ENCODE measurements at regions not wholly inside any gene's neighbourhood (a gene's known extent, or its start where the extent isn't known, plus 50 kb on each side); places are given as distances from the start of the nearest gene placed in this dataset.

GRCh38 chr15:29440541-29440940 is 170.9 kb upstream of the NSMCE3 start:
- no peaks in the 10 kb centered on the region for H4K20me1 ChIP-seq (ENCODE audit: insufficient read depth, low read length)
- BruUV-seq (replicated peaks): no TSS peak
- no peak overlapping the region for H3K4me2 ChIP-seq (ENCODE audit: low read depth, low read length)
- no peaks in the 10 kb centered on the region for H3K79me1 ChIP-seq (ENCODE audit: low read depth in 1 of 2, low read length in 2 of 2)
- H3K27me3 ChIP-seq (ENCODE audit: control insufficient read depth, insufficient read depth, low read length): no peaks in the 10 kb centered on the region
- POLR2A ChIA-PET (ENCODE audit: unreplicated experiment): no interaction called here
- H3K4ac ChIP-seq (ENCODE audit: low read depth, low read length): no peak overlapping the region
- H2AK9ac ChIP-seq (replicated peaks; ENCODE audit: low read depth, low read length, poor library complexity): no peak overlapping the region
- in situ Hi-C loops (cut with MboI; ENCODE audit: low sequenced_read_pairs) (no loop called here), intact Hi-C loops (cut with micrococcal nuclease) (no loop called here), dilution Hi-C loops (cut with HindIII; ENCODE audit: low sequenced_read_pairs, unreplicated experiment) (no loop called here)
- no peak overlapping the region for H3K14ac ChIP-seq (replicated peaks; ENCODE audit: low read depth, low read length)
- ATAC-seq (ENCODE audit: low read depth) (no peak), DNase-seq (no peak)
- no peaks in the 10 kb centered on the region for H3K9me1 ChIP-seq (ENCODE audit: insufficient read depth, low read length)
- TF ChIP-seq FOS (IDR thresholded peaks at IDR 0.05; ENCODE audit: low read depth, low read length) (no peak), RAD21 (IDR thresholded peaks at IDR 0.05; ENCODE audit: low read length) (no peak), CHD1 (IDR thresholded peaks at IDR 0.05; ENCODE audit: low read depth, low read length) (no peak), CEBPB (IDR thresholded peaks at IDR 0.05; ENCODE audit: low read depth, low read length) (no peak), POLR2A (IDR thresholded peaks at IDR 0.05; ENCODE audit: low read depth, low read length) (no peak), MAZ (IDR thresholded peaks at IDR 0.05; ENCODE audit: borderline replicate concordance, low read depth, low read length) (no peak)
- TF ChIP-seq, protein P1, sequence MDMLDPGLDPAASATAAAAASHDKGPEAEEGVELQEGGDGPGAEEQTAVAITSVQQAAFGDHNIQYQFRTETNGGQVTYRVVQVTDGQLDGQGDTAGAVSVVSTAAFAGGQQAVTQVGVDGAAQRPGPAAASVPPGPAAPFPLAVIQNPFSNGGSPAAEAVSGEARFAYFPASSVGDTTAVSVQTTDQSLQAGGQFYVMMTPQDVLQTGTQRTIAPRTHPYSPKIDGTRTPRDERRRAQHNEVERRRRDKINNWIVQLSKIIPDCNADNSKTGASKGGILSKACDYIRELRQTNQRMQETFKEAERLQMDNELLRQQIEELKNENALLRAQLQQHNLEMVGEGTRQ (IDR thresholded peaks at IDR 0.05; ENCODE audit: low read depth, low read length): no peak
- no peak overlapping the region for H4K8ac ChIP-seq (ENCODE audit: low read depth in 2 of 2, low read length in 2 of 2)
- no peak overlapping the region for H3K9ac ChIP-seq (ENCODE audit: low read depth, low read length)
- no peak overlapping the region for H4K91ac ChIP-seq (ENCODE audit: insufficient read depth, low read depth, low read length)
- no peaks in the 10 kb centered on the region for H3K4me1 ChIP-seq (ENCODE audit: control insufficient read depth, insufficient read depth, low read length)
- no peak overlapping the region for H2AFZ ChIP-seq (replicated peaks; ENCODE audit: low read length, poor library complexity)
- H2BK5ac ChIP-seq (ENCODE audit: low read depth, low read length, poor library complexity, severe bottlenecking): no peak overlapping the region
- no peak overlapping the region for H3K56ac ChIP-seq (ENCODE audit: extremely low read depth, insufficient read depth, low read length)
- no peaks in the 10 kb centered on the region for H3K9me3 ChIP-seq (ENCODE audit: control insufficient read depth, insufficient read depth, low read length)
- H2BK20ac ChIP-seq (ENCODE audit: low read depth, low read length): no peak overlapping the region
- no peak overlapping the region for H2BK15ac ChIP-seq (ENCODE audit: low read depth, low read length)
- no peak overlapping the region for H3K4me3 ChIP-seq (ENCODE audit: insufficient read depth, low read depth, low read length)
- no peak overlapping the region for H2AK5ac ChIP-seq (ENCODE audit: low read depth, low read length)
- no peaks in the 10 kb centered on the region for H3K36me3 ChIP-seq (ENCODE audit: control insufficient read depth, insufficient read depth, low read length)
- H2BK120ac ChIP-seq (ENCODE audit: low read depth, low read length): no peak overlapping the region
- no peak overlapping the region for H4K5ac ChIP-seq (ENCODE audit: low read depth, low read length)
- no peak overlapping the region for H3K18ac ChIP-seq (ENCODE audit: low read depth, low read length)
- WGBS, 2 experiments (ENCODE audit: extremely low coverage in 2 of 2, insufficient read length in 1 of 2): 45% methylated on average over 4 of the region's 7 CpGs; no CpG with 5 or more reads in 1 of the 2 experiments
- no peak overlapping the region for H3K27ac ChIP-seq (ENCODE audit: insufficient read depth, low read length)
- H3K23ac ChIP-seq (ENCODE audit: low read depth, low read length): no peak overlapping the region
- CTCF ChIA-PET: no interaction called here
